Muscle of arm (tissue), 1 donor: ENCODE measurements at regions not wholly inside any gene's neighbourhood (a gene's known extent, or its start where the extent isn't known, plus 50 kb on each side); places are given as distances from the start of the nearest gene placed in this dataset.
"Not testable (repeated sequence)": the region's sequence is repeated elsewhere in the genome, so short reads cannot be mapped to it uniquely, and the experiment has no call there.

ENCODE experiments used
- DNase-seq: peaks from one replicate; pipeline ENCODE4 v3.0.0-alpha.2; 2013

DNA sequence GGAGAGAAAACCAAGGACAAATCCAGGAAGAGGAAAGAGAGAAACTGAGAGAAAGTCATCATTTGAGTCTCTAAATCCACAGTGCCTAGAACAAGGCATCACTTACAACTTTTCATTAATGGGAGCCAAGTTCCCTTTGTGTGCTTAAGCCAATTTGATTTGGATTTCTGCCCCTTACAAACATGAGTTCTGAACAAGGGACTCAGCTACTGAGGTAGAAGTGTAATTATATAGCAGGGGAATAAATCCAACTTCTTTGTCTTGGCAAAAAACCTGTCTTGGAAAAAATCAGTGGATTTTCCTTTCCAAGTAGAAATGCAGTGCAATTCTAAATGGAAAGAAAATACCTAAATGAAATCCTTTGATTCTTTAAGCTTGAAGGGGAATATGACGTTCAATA, 307.2 kb upstream of the CNTN3 start:
- DNase-seq, result peak; percentile 33

GRCh38 chr3:74920721-74921350, 306.4 kb upstream of the CNTN3 start:
- DNase-seq, result no peak

- no peak for DNase-seq
These were observed 302.2 kb upstream of the CNTN3 start for GRCh38 chr3:74916696-74917095.

DNA sequence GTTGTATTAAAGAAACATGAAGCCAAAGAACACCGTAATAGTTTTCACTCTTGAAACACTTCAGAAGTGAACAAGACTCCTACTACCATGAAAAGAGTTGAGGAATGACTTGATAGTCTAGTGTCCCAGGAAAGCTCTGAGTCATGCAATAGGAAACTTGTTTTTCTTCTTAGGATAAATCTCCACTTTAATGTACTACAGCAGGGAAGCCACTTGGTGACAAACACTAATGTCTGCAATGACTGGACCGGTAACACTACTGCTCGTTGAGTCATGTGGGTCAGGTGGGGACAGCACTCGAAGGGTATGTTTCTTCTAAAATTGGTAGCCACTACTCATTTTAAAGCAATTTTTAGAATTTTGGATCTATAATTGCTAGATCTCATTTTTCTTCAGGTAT, 291.7 kb upstream of the CNTN3 start:
- no peak for DNase-seq

- no peak for DNase-seq
These were observed 291.0 kb upstream of the CNTN3 start for GRCh38 chr3:74905478-74905877.

DNA sequence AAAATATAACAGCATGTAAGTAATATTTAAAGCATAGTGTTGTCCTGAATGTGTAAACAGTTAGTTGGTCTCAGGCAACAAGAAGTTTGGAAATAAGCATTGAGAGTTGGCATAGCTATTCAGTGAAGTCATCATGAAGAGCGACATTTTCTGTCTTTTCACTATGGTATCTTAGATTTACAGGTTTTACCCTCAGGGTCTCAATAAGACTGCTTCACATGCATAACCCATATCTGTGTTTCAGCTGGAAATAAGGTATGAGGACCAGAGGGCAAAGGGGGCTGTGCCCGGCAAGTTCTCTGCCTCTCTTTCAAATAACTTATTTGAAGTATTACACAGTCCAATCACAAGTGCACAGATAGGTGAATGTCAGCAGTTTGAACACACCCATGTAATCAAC, 290.2 kb upstream of the CNTN3 start:
- no peak for DNase-seq

DNA sequence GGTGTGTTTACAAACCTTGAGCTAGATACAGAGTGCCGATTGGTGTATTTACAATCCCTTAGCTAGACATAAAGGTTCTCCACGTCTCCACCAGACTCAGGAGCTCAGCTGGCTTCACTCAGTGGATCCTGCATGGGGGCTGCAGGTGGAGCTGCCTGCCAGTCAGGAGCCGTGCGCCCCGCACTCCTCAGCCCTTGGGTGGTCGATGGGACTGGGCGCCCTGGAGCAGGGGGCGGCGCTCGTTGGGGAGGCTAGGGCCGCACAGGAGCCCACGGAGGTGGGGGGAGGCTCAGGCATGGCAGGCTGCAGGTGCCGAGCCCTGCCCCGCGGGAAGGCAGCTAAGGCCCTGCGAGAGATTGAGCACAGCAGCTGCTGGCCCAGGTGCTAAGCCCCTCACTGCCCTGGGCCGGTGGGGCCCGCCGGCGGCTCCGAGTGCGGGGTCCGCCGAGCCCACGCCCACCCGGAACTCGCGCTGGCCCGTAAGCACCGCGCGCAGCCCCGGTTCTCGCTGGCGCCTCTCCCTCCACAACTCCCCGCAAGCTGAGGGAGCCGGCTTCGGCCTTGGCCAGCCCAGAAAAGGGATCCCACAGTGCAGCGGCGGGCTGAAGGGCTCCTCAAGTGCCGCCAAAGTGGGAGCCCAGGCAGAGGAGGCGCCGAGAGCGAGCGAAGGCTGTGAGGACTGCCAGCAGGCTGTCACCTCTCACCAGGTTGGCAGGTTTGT, 285.5 kb upstream of the CNTN3 start:
- not testable (repeated sequence) for DNase-seq

GRCh38 chr3:74897006-74897405, 282.5 kb upstream of the CNTN3 start:
- DNase-seq, result no peak

DNA sequence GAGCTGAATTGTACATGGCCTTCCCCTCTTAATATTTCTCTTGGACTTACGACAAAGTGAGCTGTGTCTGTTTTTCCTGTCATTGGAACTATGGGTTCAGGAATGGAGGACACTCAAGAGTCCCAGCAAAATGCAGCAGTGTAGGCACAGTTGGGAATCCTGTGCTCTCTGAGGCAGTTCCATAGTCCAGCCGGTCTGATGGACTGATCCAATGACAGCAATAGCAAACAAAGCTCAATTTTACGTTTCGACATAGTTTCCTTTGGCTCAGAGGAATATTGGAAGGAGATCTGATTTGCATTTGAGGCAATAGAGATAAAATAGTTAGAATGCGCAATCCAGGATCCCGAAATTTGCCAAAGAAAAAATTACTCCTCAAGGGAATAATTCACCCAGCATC, 276.9 kb upstream of the CNTN3 start:
- no peak for DNase-seq

- no peak for DNase-seq
These were observed 269.2 kb upstream of the CNTN3 start for GRCh38 chr3:74883690-74884089.

GRCh38 chr3:74883222-74883621, 268.8 kb upstream of the CNTN3 start:
- DNase-seq, result no peak

- no peak for DNase-seq
These were observed 265.8 kb upstream of the CNTN3 start for GRCh38 chr3:74880237-74880636.

GRCh38 chr3:74866357-74867030, 252.0 kb upstream of the CNTN3 start:
- no peak for DNase-seq

DNA sequence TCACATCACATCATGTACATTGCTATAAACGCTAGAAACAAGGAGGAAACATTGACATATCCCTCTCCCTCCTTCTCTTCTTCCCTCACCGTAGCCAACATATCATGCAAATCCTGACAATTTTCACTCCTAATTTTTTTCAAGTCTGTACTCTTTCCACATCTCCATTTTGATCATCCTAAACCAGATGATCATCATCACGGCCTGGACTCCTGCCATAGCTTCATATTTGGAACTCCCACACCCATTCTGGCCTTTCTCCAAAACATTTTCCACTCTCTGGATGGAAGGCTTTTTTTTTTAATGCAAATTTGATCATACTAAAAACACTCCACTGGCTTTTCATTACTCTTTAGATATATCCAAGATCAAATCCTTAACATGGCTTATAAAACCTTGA, 248.0 kb upstream of the CNTN3 start:
- DNase-seq, result peak; percentile 48

DNA sequence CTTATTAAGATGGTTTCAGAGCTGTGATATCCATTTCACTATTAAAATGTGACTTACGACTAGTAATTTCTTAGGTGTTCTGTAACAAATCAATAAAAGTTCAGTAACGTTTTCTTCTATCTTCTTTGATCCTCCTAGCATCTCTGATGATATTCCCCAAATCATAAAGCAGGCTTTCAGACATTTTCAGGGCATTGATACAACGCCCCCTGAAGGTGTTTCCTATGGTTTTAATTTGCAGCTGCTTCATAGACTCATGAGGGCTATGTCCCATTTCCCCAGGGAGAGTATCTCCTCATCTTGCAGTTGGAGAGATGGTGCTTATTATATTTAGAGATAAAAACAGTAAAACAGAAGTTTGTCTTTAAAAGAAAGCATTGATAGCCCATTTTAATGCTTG, 246.8 kb upstream of the CNTN3 start:
- DNase-seq, result no peak

- DNase-seq, result no peak
These were observed 243.6 kb upstream of the CNTN3 start for GRCh38 chr3:74858086-74858485.

DNA sequence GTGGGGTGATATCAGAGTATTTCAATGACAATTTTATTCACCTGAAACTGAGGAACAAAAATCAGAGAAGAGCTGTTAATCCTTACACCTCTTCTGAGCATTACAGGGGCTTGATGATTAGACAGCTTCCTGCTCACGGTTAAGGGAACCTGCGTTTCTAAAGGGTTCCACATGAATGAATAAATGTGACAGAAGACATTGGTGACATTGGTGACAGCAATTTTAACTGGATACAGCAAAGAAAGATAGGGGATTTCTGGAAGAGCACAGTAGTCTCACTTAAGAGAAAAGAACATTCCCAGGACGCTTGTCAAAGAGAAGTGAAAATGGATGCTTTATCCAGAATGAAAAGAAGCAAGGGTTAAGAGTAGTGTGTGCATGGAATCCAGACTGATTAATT, 235.9 kb upstream of the CNTN3 start:
- no peak for DNase-seq

DNA sequence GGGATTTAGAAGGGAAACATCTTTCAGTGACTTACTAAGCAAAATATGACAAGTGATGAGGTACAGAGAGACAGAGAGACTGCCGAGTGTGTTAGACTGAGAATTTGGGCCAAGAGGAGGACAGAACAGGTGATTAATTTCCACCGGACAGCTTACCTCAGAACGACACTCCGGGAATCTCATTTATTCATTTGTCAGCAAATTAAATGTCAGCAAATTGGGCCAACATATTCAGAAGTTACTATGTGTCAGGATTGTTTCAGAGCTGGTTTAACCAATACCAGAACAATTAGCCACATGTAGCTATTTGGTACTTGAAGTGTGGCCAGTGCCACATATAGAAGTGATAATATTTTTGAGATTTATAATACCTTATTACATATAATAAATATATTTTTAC, 232.6 kb upstream of the CNTN3 start:
- DNase-seq, result no peak

GRCh38 chr3:74845081-74845480, 230.6 kb upstream of the CNTN3 start:
- no peak for DNase-seq

DNA sequence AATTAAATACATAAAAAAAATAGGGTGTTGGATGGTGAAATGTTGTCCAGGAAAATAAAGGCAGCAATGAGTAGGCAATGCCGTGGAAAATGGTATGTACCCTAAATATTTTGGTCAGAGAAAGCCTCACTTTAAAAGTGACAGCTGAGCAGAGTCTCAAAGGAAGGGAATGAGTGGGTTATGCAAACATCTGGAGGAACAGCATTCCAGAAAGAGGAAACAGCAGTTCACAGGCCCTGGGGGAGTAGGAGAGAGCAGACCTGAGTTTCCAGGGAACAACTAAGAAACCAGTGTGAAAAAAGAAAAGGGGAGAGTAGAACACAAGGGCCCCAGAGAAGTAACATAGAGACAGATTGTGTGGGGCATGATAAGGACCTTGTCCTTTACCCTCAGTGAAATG, 230.0 kb upstream of the CNTN3 start:
- DNase-seq, result no peak

DNA sequence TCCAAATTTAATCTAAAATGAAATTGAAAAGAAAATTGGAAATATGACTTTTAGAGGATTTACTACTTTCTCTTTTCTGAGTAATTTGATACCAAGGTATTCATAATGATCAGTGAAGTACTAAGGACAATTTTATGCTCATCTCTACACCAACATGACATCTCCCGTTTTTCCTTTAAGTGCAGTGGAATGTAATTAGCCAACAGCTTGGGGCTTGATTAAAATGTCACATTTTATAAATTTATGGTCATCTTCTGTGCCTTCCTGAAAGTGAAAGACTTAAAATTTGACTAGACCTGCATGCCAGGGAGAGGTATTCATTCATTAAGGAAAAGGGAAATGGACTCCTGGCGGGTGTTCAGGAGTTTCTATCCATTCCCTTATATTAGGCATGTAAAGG, 228.2 kb upstream of the CNTN3 start:
- DNase-seq, result no peak

DNA sequence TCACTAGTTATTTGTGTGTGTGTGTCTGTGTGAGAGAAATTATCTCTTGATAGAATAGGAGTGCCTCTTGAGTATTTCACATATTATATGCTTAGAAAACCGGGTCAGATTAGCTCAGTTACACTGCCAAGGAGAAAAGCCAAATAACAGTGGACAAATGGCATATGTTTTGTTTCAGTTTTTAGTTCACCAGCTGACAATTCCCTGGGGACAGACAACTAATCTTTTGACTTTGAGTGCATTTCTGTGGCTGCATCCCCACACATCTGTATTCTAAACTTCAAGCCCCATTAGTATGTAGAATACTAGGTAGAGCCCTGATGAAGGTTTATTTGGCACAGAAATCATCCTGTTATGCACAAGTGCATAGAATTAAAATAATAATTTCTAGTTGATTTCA, 227.7 kb upstream of the CNTN3 start:
- no peak for DNase-seq

DNA sequence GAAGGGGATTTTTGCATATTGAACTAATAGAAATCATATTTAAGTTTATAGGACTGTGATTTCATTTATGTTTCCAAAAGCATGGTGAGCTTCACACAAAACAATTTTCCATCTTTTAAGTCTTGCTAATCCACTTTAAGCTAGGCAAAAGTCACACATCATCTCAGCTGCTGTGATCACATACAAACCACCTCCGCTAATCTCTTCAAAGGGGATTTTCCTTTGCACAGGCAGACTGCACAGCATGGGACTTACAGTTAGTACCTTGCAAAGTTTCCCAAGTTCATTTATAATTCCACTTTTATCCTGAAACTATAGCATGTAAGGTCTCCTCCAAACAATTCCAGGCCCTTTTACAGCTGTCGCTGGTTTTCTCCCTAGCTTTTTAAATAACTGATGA, 225.1 kb upstream of the CNTN3 start:
- peak; percentile 6 for DNase-seq
